ENCODE measurements at regions not wholly inside any gene's neighbourhood (a gene's known extent, or its start where the extent isn't known, plus 50 kb on each side); places are given as distances from the start of the nearest gene placed in this dataset.
A peak's percentile ranks its signal among the peaks of the same experiment; 100 is the strongest.

- Histone ChIP-seq H3K27me3 (ENCODE audit: control insufficient read depth in 2 of 2, insufficient read depth in 2 of 2, low read length in 2 of 2) (peaks cover 0 to 39% of the 10 kb centered on the region in 2 experiments; a peak in 4 of 5 replicates), H3K9ac (ENCODE audit: insufficient read depth in 1 of 2, low read depth in 2 of 2, low read length in 2 of 2) (no peak overlapping the region), H4K20me1 (replicated peaks; ENCODE audit: control insufficient read depth, insufficient read depth, low read length) (no peaks in the 10 kb centered on the region), H3K27ac (ENCODE audit: extremely low read depth, low read depth, low read length) (no peak overlapping the region), H3K4me3 (no peak overlapping the region), H3K9me3 (replicated peaks; ENCODE audit: control insufficient read depth, insufficient read depth, low read depth, low read length) (no peaks in the 10 kb centered on the region), H3K4me2 (ENCODE audit: insufficient read depth, low read length) (no peak overlapping the region), H3K4me1 (replicated peaks in 1 of 2; ENCODE audit: control insufficient read depth in 2 of 2, insufficient read depth in 2 of 2, low read length in 2 of 2) (no peaks in the 10 kb centered on the region), H3K79me2 (ENCODE audit: control insufficient read depth, insufficient read depth, low read length) (no peaks in the 10 kb centered on the region), H3K9me1 (ENCODE audit: control insufficient read depth, insufficient read depth, low read length) (no peaks in the 10 kb centered on the region), H2AFZ (ENCODE audit: low read depth, low read length) (no peak overlapping the region), H3K36me3 (ENCODE audit: control insufficient read depth, insufficient read depth, low read length) (no peaks in the 10 kb centered on the region)
- intact Hi-C loops (cut with micrococcal nuclease), result no loop called here
- FAIRE-seq (peak; percentile 46), DNase-seq (ENCODE audit: extremely low read depth in 1 of 4, low spot score in 3 of 4) (no peak), ATAC-seq (0 out of 3 replicates have a peak, but pooled peaks have one; percentile 49)
- WGBS (ENCODE audit: insufficient coverage, low coverage, missing lambda C conversion rate), result 0% methylated on average over 8 of the region's 8 CpGs
- TF ChIP-seq ATF1 (CRISPR knock-in tag; IDR thresholded peaks at IDR 0.05) (no peak), ATF1 (tag; IDR thresholded peaks at IDR 0.05) (no peak), HMGN3 (IDR thresholded peaks at IDR 0.05; ENCODE audit: borderline replicate concordance, extremely low read depth, insufficient read length, low read depth, low read length) (no peak), ELF1 (tag; IDR thresholded peaks at IDR 0.05) (peak; percentile 48), ZNF76 (CRISPR knock-in tag; IDR thresholded peaks at IDR 0.05; ENCODE audit: borderline replicate concordance) (no peak), SMARCA4 (IDR thresholded peaks at IDR 0.05) (no peak), HCFC1 (IDR thresholded peaks at IDR 0.05; ENCODE audit: low read depth, low read length) (peak; percentile 65)
- no TSS peak for BruUV-seq (replicated peaks)
- ChIA-PET CTCF (ENCODE audit: low intra/inter-chr PET ratio) (no interaction called here), POLR2A (interaction anchor here (0.6 kb wide), 1 partner anchor 1910 kb away, joined by 3 read pairs; the partner anchor contains the start of gene BLOC1S4)
- in situ Hi-C loops (cut with MboI), result no loop called here
Measured at GRCh38 chr4:4805887-4806286, 53.6 kb upstream of the MSX1 start.

GRCh38 chr4:4803912-4804296, 55.6 kb upstream of the MSX1 start:
- FAIRE-seq (no peak), DNase-seq (ENCODE audit: extremely low read depth in 1 of 4, low spot score in 3 of 4) (no peak), ATAC-seq (no peak)
- BruUV-seq (replicated peaks), result no TSS peak
- POLR2A ChIA-PET, result interaction anchor here (0.7 kb wide), 1 partner anchor 10 kb away, joined by 3 read pairs; no protein-coding TSS in a partner anchor
- Histone ChIP-seq H3K4me3 (no peak overlapping the region), H3K9me1 (ENCODE audit: control insufficient read depth, insufficient read depth, low read length) (no peaks in the 10 kb centered on the region), H3K9ac (ENCODE audit: insufficient read depth in 1 of 2, low read depth in 2 of 2, low read length in 2 of 2) (no peak overlapping the region), H4K20me1 (replicated peaks; ENCODE audit: control insufficient read depth, insufficient read depth, low read length) (no peaks in the 10 kb centered on the region), H2AFZ (ENCODE audit: low read depth, low read length) (no peak overlapping the region), H3K4me2 (ENCODE audit: insufficient read depth, low read length) (no peak overlapping the region), H3K4me1 (replicated peaks in 1 of 2; ENCODE audit: control insufficient read depth in 2 of 2, insufficient read depth in 2 of 2, low read length in 2 of 2) (no peaks in the 10 kb centered on the region), H3K27me3 (ENCODE audit: control insufficient read depth in 2 of 2, insufficient read depth in 2 of 2, low read length in 2 of 2) (peaks cover 0 to 37% of the 10 kb centered on the region in 2 experiments; a peak in 4 of 5 replicates), H3K79me2 (ENCODE audit: control insufficient read depth, insufficient read depth, low read length) (no peaks in the 10 kb centered on the region), H3K9me3 (replicated peaks; ENCODE audit: control insufficient read depth, insufficient read depth, low read depth, low read length) (no peaks in the 10 kb centered on the region), H3K27ac (ENCODE audit: extremely low read depth, low read depth, low read length) (no peak overlapping the region), H3K36me3 (ENCODE audit: control insufficient read depth, insufficient read depth, low read length) (no peaks in the 10 kb centered on the region)
- in situ Hi-C loops (cut with MboI) (no loop called here), intact Hi-C loops (cut with micrococcal nuclease) (no loop called here)
- WGBS (ENCODE audit: insufficient coverage, low coverage, missing lambda C conversion rate), result 0% methylated on average over 2 of the region's 2 CpGs
- no peak for TF ChIP-seq ZNF699 (CRISPR knock-in tag; IDR thresholded peaks at IDR 0.05; ENCODE audit: insufficient replicate concordance)
- TF ChIP-seq ZNF76 (CRISPR knock-in tag; IDR thresholded peaks at IDR 0.05; ENCODE audit: borderline replicate concordance), result no peak
- CTCF ChIA-PET (ENCODE audit: low intra/inter-chr PET ratio), result no interaction called here

Data from K562 (cell line).